ENCODE measurements at regions not wholly inside any gene's neighbourhood (a gene's known extent, or its start where the extent isn't known, plus 50 kb on each side); places are given as distances from the start of the nearest gene placed in this dataset.

DNA sequence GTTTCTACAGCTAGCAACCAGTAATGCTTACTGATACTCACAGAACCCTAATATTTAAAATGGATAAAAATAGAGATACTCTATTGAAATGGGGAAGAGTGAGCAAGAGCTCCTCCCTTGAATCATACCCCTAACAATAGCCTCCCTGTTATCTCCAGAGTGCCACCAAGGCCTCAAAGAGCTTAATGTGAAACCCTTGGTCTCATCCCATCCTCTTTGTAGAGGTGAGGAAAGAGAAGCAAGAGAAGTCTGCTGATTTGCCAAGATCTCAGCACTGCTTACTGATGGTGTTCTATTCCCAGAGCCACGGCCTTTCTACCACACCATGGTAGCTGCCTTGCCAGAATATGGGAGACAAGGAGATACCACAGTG, 463.4 kb upstream of the PROK2 start:
- H3K9ac ChIP-seq (ENCODE audit: insufficient read depth, low read length, poor library complexity, severe bottlenecking): no peak overlapping the region
- no peak for DNase-seq
- intact Hi-C loops (cut with micrococcal nuclease): no loop called here
- no peaks in the 10 kb centered on the region for H3K79me2 ChIP-seq (ENCODE audit: insufficient read depth, low read length)
- H3K4me3 Mint-ChIP-seq: no peak overlapping the region
- H3K4me2 ChIP-seq (replicated peaks; ENCODE audit: extremely low read depth, low read length, poor library complexity, severe bottlenecking): no peak overlapping the region
- H2AFZ ChIP-seq (ENCODE audit: insufficient read depth, low read depth, low read length, poor library complexity, severe bottlenecking): no peak overlapping the region
- no peak overlapping the region for H3K27ac Mint-ChIP-seq
- peaks cover 3% of the 10 kb centered on the region for H3K4me1 Mint-ChIP-seq
- peaks cover 0 to 3% (median 0%) of the 10 kb centered on the region in 7 donors for H3K9me3 Mint-ChIP-seq
- H3K27me3 ChIP-seq (ENCODE audit: control insufficient read depth in 2 of 2, insufficient read depth in 2 of 2, low read length in 2 of 2): no peaks in the 10 kb centered on the region
- H3K9me3 ChIP-seq (replicated peaks in 1 of 2; ENCODE audit: control insufficient read depth in 1 of 2, insufficient read depth in 1 of 2, low read length in 2 of 2): no peaks in the 10 kb centered on the region
- H3K27me3 Mint-ChIP-seq (ENCODE audit: low read depth in 3 of 3): peaks cover 2 to 11% (median 5%) of the 10 kb centered on the region in 3 donors
- no peak overlapping the region for H3K4me3 ChIP-seq (replicated peaks in 1 of 3; ENCODE audit: low read depth in 2 of 3, low read length in 3 of 3)
- H4K20me1 ChIP-seq (ENCODE audit: insufficient read depth, low read length): no peaks in the 10 kb centered on the region
- no peak overlapping the region for H3K27ac ChIP-seq (ENCODE audit: low read depth in 1 of 2, low read length in 2 of 2)
- TF ChIP-seq, protein P1, sequence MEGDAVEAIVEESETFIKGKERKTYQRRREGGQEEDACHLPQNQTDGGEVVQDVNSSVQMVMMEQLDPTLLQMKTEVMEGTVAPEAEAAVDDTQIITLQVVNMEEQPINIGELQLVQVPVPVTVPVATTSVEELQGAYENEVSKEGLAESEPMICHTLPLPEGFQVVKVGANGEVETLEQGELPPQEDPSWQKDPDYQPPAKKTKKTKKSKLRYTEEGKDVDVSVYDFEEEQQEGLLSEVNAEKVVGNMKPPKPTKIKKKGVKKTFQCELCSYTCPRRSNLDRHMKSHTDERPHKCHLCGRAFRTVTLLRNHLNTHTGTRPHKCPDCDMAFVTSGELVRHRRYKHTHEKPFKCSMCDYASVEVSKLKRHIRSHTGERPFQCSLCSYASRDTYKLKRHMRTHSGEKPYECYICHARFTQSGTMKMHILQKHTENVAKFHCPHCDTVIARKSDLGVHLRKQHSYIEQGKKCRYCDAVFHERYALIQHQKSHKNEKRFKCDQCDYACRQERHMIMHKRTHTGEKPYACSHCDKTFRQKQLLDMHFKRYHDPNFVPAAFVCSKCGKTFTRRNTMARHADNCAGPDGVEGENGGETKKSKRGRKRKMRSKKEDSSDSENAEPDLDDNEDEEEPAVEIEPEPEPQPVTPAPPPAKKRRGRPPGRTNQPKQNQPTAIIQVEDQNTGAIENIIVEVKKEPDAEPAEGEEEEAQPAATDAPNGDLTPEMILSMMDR (IDR thresholded peaks at IDR 0.05): no peak
- no peaks in the 10 kb centered on the region for H3K36me3 ChIP-seq (replicated peaks in 1 of 2; ENCODE audit: control insufficient read depth in 1 of 2, insufficient read depth in 2 of 2, low read length in 2 of 2)
- WGBS (ENCODE audit: insufficient coverage): 100% methylated on average over 1 of the region's 1 CpG
- H3K36me3 Mint-ChIP-seq: no peaks in the 10 kb centered on the region
- no peaks in the 10 kb centered on the region for H3K4me1 ChIP-seq (ENCODE audit: control insufficient read depth in 1 of 2, insufficient read depth in 2 of 2, low read length in 2 of 2)

DNA sequence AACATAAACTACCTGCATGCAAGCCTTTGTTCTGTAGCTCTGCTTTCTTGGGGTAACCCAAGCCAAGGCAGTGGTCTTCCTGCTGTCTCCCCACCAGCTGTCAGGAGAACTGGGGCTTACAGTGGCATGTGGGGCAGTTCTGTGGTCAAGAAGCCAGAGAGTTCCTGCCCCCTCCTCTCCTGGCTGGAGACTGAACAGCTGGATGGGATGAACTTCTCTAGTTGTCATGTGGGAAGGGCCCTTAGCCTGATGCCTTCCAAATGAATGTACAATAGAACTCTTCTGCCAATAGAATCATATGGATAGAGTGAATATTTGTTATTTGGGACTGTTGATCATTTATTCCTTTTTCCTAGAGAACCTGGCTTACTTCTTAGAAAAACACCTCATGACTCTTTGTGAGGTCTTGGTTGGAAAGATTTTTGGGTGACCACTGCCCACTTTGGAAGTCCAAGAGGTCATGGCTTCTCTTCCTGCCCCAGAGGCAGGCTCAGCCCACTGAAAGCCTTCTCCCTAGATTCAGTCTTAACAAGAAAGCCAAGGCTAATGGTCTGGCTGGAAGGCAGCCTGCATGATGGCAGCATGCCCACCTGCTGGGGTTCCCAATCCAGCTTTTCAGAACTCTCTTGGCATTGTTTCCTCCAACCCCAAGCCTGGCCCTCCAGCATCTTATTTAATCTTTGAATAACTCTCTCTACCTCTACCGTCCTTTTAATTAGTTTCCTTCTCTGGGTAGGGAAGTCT, 462.9 kb upstream of the PROK2 start:
- Histone ChIP-seq H3K9ac (ENCODE audit: insufficient read depth, low read length, poor library complexity, severe bottlenecking) (no peak overlapping the region), H3K27me3 (ENCODE audit: control insufficient read depth in 2 of 2, insufficient read depth in 2 of 2, low read length in 2 of 2) (no peaks in the 10 kb centered on the region), H3K27ac (ENCODE audit: low read depth in 1 of 2, low read length in 2 of 2) (no peak overlapping the region), H3K4me2 (replicated peaks; ENCODE audit: extremely low read depth, low read length, poor library complexity, severe bottlenecking) (no peak overlapping the region), H3K36me3 (replicated peaks in 1 of 2; ENCODE audit: control insufficient read depth in 1 of 2, insufficient read depth in 2 of 2, low read length in 2 of 2) (no peaks in the 10 kb centered on the region), H2AFZ (ENCODE audit: insufficient read depth, low read depth, low read length, poor library complexity, severe bottlenecking) (no peak overlapping the region), H4K20me1 (ENCODE audit: insufficient read depth, low read length) (no peaks in the 10 kb centered on the region), H3K9me3 (replicated peaks in 1 of 2; ENCODE audit: control insufficient read depth in 1 of 2, insufficient read depth in 1 of 2, low read length in 2 of 2) (no peaks in the 10 kb centered on the region), H3K79me2 (ENCODE audit: insufficient read depth, low read length) (no peaks in the 10 kb centered on the region), H3K4me1 (ENCODE audit: control insufficient read depth in 1 of 2, insufficient read depth in 2 of 2, low read length in 2 of 2) (no peaks in the 10 kb centered on the region), H3K4me3 (replicated peaks in 1 of 3; ENCODE audit: low read depth in 2 of 3, low read length in 3 of 3) (no peak overlapping the region)
- intact Hi-C loops (cut with micrococcal nuclease): no loop called here
- no CpG with 5 or more reads among the region's 1 CpG for WGBS (ENCODE audit: insufficient coverage)
- TF ChIP-seq, protein P1 (IDR thresholded peaks at IDR 0.05): no peak
- peaks cover 0 to 3% (median 0%) of the 10 kb centered on the region in 7 donors for H3K9me3 Mint-ChIP-seq
- no peaks in the 10 kb centered on the region for H3K36me3 Mint-ChIP-seq
- H3K4me3 Mint-ChIP-seq: no peak overlapping the region
- DNase-seq: no peak
- no peak overlapping the region for H3K27ac Mint-ChIP-seq
- H3K4me1 Mint-ChIP-seq: peaks cover 3% of the 10 kb centered on the region
- peaks cover 4 to 11% (median 5%) of the 10 kb centered on the region in 3 donors for H3K27me3 Mint-ChIP-seq (ENCODE audit: low read depth in 3 of 3)
